Endothelial cell of umbilical vein (primary cell): ENCODE measurements at regions not wholly inside any gene's neighbourhood (a gene's known extent, or its start where the extent isn't known, plus 50 kb on each side); places are given as distances from the start of the nearest gene placed in this dataset.

Experiments used
- BruUV-seq: library from RNA; stranded (reverse); fragments of 400-500 nt; replicated peaks from 2 replicates; lab custom pipeline; 2021; lab: Mats Ljungman, UMichigan
- CTCF ChIA-PET: fragments of 300-600, 350-600 bp; sonication (Branson Sonifier 250); formaldehyde crosslinking; loops from one replicate; lab custom pipeline; 2021; ENCODE audit warnings: antibody characterized with exemption, inconsistent platforms; lab: Charles Lee
- POLR2A ChIA-PET: fragments of 300-600, 350-600 bp; sonication (Branson Sonifier 250); formaldehyde crosslinking; loops from one replicate; lab custom pipeline; 2021; ENCODE audit warnings: antibody characterized with exemption, inconsistent platforms; lab: Charles Lee
- DNase-seq: peaks from one replicate; pipeline ENCODE4 v3.0.0-alpha.2; 2011; ENCODE audit warnings: low read depth, low spot score
- FAIRE-seq: peaks from 2 replicates; lab custom pipeline; 2011; peaks lifted over from hg19 to GRCh38; lab: Jason Lieb, UNC
- H2AFZ ChIP-seq: 2 replicates; pipeline ENCODE4 v1.6.0; 2012; ENCODE audit warnings: low read depth, low read length, control low read depth, inconsistent platforms
- H3K27ac ChIP-seq: 2 replicates; pipeline ENCODE4 v1.5.1; 2011; ENCODE audit warnings: low read depth, mild to moderate bottlenecking, control low read depth, low read length, moderate library complexity; ENCODE audit not compliant: insufficient read depth
- H3K27me3 ChIP-seq, 2 experiments: 2 replicates each; pipeline versions ENCODE4 v1.6.0 to v1.6.1; 2011; ENCODE audit warnings: low read length in 2 of 2, mixed read lengths in 1 of 2; ENCODE audit not compliant: control insufficient read depth in 2 of 2, insufficient read depth in 2 of 2
- H3K36me3 ChIP-seq, 2 experiments: 2 replicates in 1 of 2; 3 replicates in 1 of 2; pipeline ENCODE4 v1.5.1; 2011; ENCODE audit warnings: low read length in 2 of 2, mild to moderate bottlenecking in 1 of 2, moderate library complexity in 1 of 2; ENCODE audit not compliant: control insufficient read depth in 2 of 2, insufficient read depth in 2 of 2; ENCODE audit errors: extremely low read depth in 1 of 2
- H3K4me1 ChIP-seq: 3 replicates; pipeline ENCODE4 v1.5.1; 2011; ENCODE audit warnings: mild to moderate bottlenecking, low read length; ENCODE audit not compliant: control insufficient read depth, insufficient read depth; ENCODE audit errors: extremely low read depth
- H3K4me2 ChIP-seq: 2 replicates; pipeline ENCODE4 v1.6.1; 2011; ENCODE audit warnings: low read length, control low read depth, mixed read lengths; ENCODE audit not compliant: insufficient read depth
- H3K4me3 ChIP-seq, 3 experiments: fragments of 200-600 bp in 1 of 3; sonication (generic), shearing (Covaris generic) in 1 of 3; replicated peaks in 1 of 3; 2 replicates each; pipeline ENCODE4 v1.5.1; 2011 to 2016; ENCODE audit warnings: control low read depth in 3 of 3, low read length in 3 of 3, mild to moderate bottlenecking in 2 of 3, inconsistent platforms in 1 of 3, low read depth in 1 of 3, moderate library complexity in 1 of 3; ENCODE audit not compliant: insufficient read depth in 1 of 3
- H3K79me2 ChIP-seq: 2 replicates; pipeline ENCODE4 v1.6.0; 2012; ENCODE audit warnings: low read length, inconsistent platforms; ENCODE audit not compliant: control insufficient read depth, insufficient read depth
- H3K9ac ChIP-seq: replicated peaks from 2 replicates; pipeline ENCODE3; 2011; ENCODE audit warnings: low read length, control low read depth; ENCODE audit not compliant: insufficient read depth; ENCODE audit errors: extremely low read depth
- H3K9me1 ChIP-seq: replicated peaks from 3 replicates; pipeline ENCODE4 v1.6.0; 2011; ENCODE audit warnings: mild to moderate bottlenecking, low read length; ENCODE audit not compliant: control insufficient read depth, insufficient read depth; ENCODE audit errors: extremely low read depth
- H3K9me3 ChIP-seq: replicated peaks from 2 replicates; pipeline ENCODE4 v1.5.1; 2012; ENCODE audit warnings: low read length, inconsistent platforms; ENCODE audit not compliant: control insufficient read depth, insufficient read depth
- H4K20me1 ChIP-seq: replicated peaks from 2 replicates; pipeline ENCODE3; 2011; ENCODE audit warnings: mild to moderate bottlenecking, low read length; ENCODE audit not compliant: control insufficient read depth, insufficient read depth; ENCODE audit errors: extremely low read depth
- CTCF ChIP-seq, 2 donors: IDR thresholded peaks; 1 replicate in 1 of 2; 2 replicates in 1 of 2; pipeline ENCODE4 v1.5.1; 2011; ENCODE audit warnings: low read length in 2 of 2, mild to moderate bottlenecking in 2 of 2, moderate library complexity in 2 of 2, control low read depth in 1 of 2, inconsistent platforms in 1 of 2, low read depth in 1 of 2; ENCODE audit not compliant: insufficient read depth in 1 of 2; ENCODE audit errors: extremely low read depth in 1 of 2
- EZH2 ChIP-seq: IDR thresholded peaks from 2 replicates; pipeline ENCODE4 v1.6.1; 2012; ENCODE audit warnings: borderline replicate concordance, low read depth, mild to moderate bottlenecking, moderate library complexity, low read length, inconsistent platforms; ENCODE audit not compliant: severe bottlenecking
- FOS ChIP-seq: IDR thresholded peaks from 2 replicates; pipeline ENCODE4 v1.6.1; 2011; ENCODE audit warnings: mild to moderate bottlenecking, low read length, moderate library complexity, borderline replicate concordance; ENCODE audit not compliant: insufficient read depth
- GATA2 ChIP-seq: IDR thresholded peaks from 2 replicates; pipeline ENCODE4 v1.7.0; 2011; ENCODE audit warnings: low read depth, mild to moderate bottlenecking, moderate library complexity, mixed read lengths, low read length; ENCODE audit not compliant: insufficient read length, insufficient read depth
- JUN ChIP-seq: IDR thresholded peaks from 2 replicates; pipeline ENCODE4 v1.6.1; 2011; ENCODE audit warnings: borderline replicate concordance, low read depth; ENCODE audit not compliant: insufficient read length, insufficient read depth
- MAX ChIP-seq: IDR thresholded peaks from 2 replicates; pipeline ENCODE4 v1.6.1; 2011; ENCODE audit not compliant: insufficient read depth, insufficient read length
- MYC ChIP-seq: IDR thresholded peaks from one replicate; pipeline ENCODE4 v1.6.1; 2011; ENCODE audit warnings: mild to moderate bottlenecking, low read depth, low read length
- POLR2A ChIP-seq: IDR thresholded peaks from 2 replicates; pipeline ENCODE4 v1.6.1; 2012; ENCODE audit warnings: low read depth, mild to moderate bottlenecking, control low read depth, low read length
- POLR2AphosphoS5 ChIP-seq: IDR thresholded peaks from 2 replicates; pipeline ENCODE4 v1.6.1; 2012; ENCODE audit warnings: low read depth, mild to moderate bottlenecking, control low read depth, low read length, moderate library complexity; ENCODE audit not compliant: insufficient read depth
- dilution Hi-C: fragments of 300-500 bp; cut with MboI; formaldehyde crosslinking; loops from one replicate; pipeline ENCODE4 v1.15.0; 2019; ENCODE audit warnings: low sequenced_read_pairs; ENCODE audit not compliant: extremely low pct_ligation_motif_present
- intact Hi-C: fragments of 100-400 bp; cut with micrococcal nuclease; formaldehyde crosslinking; loops from one replicate; pipeline ENCODE4 v1.10.0; 2022

DNA sequence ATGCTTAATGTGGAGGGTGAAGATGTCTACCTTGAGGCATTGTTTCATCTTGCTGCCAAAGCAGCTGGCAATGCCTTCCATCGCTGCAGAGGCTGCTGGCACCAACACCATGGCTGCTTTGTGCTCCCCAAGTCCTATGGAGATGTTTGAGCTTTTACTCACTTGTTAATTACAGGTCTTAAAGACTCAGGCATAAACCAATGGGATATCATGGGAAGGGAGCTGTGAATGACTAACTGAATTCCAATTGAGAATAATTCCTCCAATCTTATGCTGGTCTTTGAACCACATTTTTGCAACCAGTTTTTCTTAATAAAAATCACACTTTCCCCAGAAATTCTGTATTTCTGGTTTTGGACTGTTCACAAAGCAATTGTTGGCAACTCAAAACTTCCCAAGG is 762.0 kb downstream of the GBE1 start:
- POLR2A ChIA-PET = no interaction called here
- no peaks in the 10 kb centered on the region for H3K9me3 ChIP-seq

More for the DNA sequence above, 762.0 kb downstream of the GBE1 start:
- BruUV-seq = no TSS peak
- no peak overlapping the region for H3K27ac ChIP-seq
- FAIRE-seq (no peak), DNase-seq (no peak)
- no peaks in the 10 kb centered on the region for H3K36me3 ChIP-seq
- dilution Hi-C loops (no loop called here), intact Hi-C loops (no loop called here)
- no peaks in the 10 kb centered on the region for H3K9me1 ChIP-seq
- no peaks in the 10 kb centered on the region for H4K20me1 ChIP-seq
- no peak for TF ChIP-seq JUN
- no peak for TF ChIP-seq GATA2
- TF ChIP-seq CTCF (IDR thresholded peaks at IDR 0.05; ENCODE audit: extremely low read depth in 1 of 2, insufficient read depth in 1 of 2, low read depth in 1 of 2, low read length in 2 of 2) = no peak
- no peak for TF ChIP-seq POLR2A
- TF ChIP-seq MYC = no peak
- TF ChIP-seq FOS = no peak
- TF ChIP-seq MAX = no peak
- no peak for TF ChIP-seq POLR2AphosphoS5
- TF ChIP-seq EZH2 = no peak
- H3K27me3 ChIP-seq = no peaks in the 10 kb centered on the region
- H3K4me3 ChIP-seq = no peak overlapping the region
- CTCF ChIA-PET = interaction anchor here (0.6 kb wide), 2 partner anchors 119 to 1946 kb away, joined by 3 to 4 read pairs; no protein-coding TSS in a partner anchor
- no peak overlapping the region for H3K9ac ChIP-seq
- H3K4me2 ChIP-seq = no peak overlapping the region
- no peaks in the 10 kb centered on the region for H3K79me2 ChIP-seq
- H2AFZ ChIP-seq = no peak overlapping the region
- H3K4me1 ChIP-seq = no peaks in the 10 kb centered on the region
